Loucy (cell line): ENCODE measurements at regions not wholly inside any gene's neighbourhood (a gene's known extent, or its start where the extent isn't known, plus 50 kb on each side); places are given as distances from the start of the nearest gene placed in this dataset.

ENCODE experiments used
- EZH2phosphoT487 ChIP-seq: fragments of 200-600 bp; IDR thresholded peaks from 2 replicates; pipeline ENCODE4 v1.6.1; 2018; ENCODE audit warnings: antibody characterized with exemption, mild to moderate bottlenecking, moderate library complexity, borderline replicate concordance
- TF ChIP-seq, protein P1 (sequence below): fragments of 200-600 bp; sonication (generic); conservative IDR thresholded peaks from 2 replicates; pipeline ENCODE4 v1.5.1; 2014; ENCODE audit warnings: mild to moderate bottlenecking, antibody characterized with exemption, low read length

DNA sequence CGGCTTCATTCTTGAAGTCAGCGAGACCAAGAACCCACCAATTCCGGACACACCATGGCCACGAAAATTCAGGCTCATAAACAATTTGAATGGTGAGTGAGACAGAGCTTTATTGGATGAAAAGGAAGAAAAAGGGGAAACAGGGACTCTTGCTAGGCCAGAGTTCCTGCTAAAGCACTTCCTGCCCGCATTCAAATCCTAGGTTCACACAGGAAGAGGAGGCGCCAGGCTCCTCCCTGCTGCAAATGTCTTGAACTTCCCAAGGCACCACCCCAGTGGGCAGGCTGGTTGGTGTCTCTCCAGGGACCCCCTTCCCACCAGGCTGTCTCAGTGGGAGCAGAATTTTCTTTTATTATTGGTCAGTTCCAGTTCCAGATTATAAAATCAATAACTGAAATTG is 121.2 kb downstream of the FSCB start:
- TF ChIP-seq, protein P1, sequence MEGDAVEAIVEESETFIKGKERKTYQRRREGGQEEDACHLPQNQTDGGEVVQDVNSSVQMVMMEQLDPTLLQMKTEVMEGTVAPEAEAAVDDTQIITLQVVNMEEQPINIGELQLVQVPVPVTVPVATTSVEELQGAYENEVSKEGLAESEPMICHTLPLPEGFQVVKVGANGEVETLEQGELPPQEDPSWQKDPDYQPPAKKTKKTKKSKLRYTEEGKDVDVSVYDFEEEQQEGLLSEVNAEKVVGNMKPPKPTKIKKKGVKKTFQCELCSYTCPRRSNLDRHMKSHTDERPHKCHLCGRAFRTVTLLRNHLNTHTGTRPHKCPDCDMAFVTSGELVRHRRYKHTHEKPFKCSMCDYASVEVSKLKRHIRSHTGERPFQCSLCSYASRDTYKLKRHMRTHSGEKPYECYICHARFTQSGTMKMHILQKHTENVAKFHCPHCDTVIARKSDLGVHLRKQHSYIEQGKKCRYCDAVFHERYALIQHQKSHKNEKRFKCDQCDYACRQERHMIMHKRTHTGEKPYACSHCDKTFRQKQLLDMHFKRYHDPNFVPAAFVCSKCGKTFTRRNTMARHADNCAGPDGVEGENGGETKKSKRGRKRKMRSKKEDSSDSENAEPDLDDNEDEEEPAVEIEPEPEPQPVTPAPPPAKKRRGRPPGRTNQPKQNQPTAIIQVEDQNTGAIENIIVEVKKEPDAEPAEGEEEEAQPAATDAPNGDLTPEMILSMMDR = no peak
- no peak for TF ChIP-seq EZH2phosphoT487
